GM19455 (cell line): ENCODE measurements at regions not wholly inside any gene's neighbourhood (a gene's known extent, or its start where the extent isn't known, plus 50 kb on each side); places are given as distances from the start of the nearest gene placed in this dataset.

Experiments used
- ATAC-seq: cut with Tn5 transposase; IDR thresholded peaks from one replicate; pipeline ENCODE4 v1.9.1; 2021; ENCODE audit not compliant: unreplicated experiment

- ATAC-seq = no peak
These were observed 50.6 kb downstream of the SLIT2 start for GRCh38 chr4:20302336-20302735.

GRCh38 chr4:20305976-20306375 lies 54.3 kb downstream of the SLIT2 start:
- no peak for ATAC-seq

- no peak for ATAC-seq
These were observed 60.2 kb downstream of the SLIT2 start for GRCh38 chr4:20311856-20312255.

- ATAC-seq = peak; percentile 59
These were observed 61.7 kb downstream of the SLIT2 start for GRCh38 chr4:20313237-20314030.

- no peak for ATAC-seq
These were observed 65.8 kb downstream of the SLIT2 start for GRCh38 chr4:20317424-20317985.

- ATAC-seq = no peak
These were observed 66.5 kb downstream of the SLIT2 start for GRCh38 chr4:20318001-20318908.

- no peak for ATAC-seq
These were observed 67.2 kb downstream of the SLIT2 start for GRCh38 chr4:20318909-20319277.

- no peak for ATAC-seq
These were observed 68.3 kb downstream of the SLIT2 start for GRCh38 chr4:20319825-20320612.

- ATAC-seq = no peak
These were observed 72.3 kb downstream of the SLIT2 start for GRCh38 chr4:20323991-20324390.

- no peak for ATAC-seq
These were observed 74.8 kb downstream of the SLIT2 start for GRCh38 chr4:20326460-20326859.

GRCh38 chr4:20326977-20327376 lies 75.3 kb downstream of the SLIT2 start:
- ATAC-seq = no peak

GRCh38 chr4:20327808-20328207 lies 76.1 kb downstream of the SLIT2 start:
- no peak for ATAC-seq

- no peak for ATAC-seq
These were observed 79.9 kb downstream of the SLIT2 start for GRCh38 chr4:20331642-20332041.

GRCh38 chr4:20333141-20333715 lies 81.5 kb downstream of the SLIT2 start:
- no peak for ATAC-seq

GRCh38 chr4:20337261-20337664 lies 85.6 kb downstream of the SLIT2 start:
- ATAC-seq = no peak

GRCh38 chr4:20338841-20339240 lies 87.1 kb downstream of the SLIT2 start:
- ATAC-seq = no peak

- no peak for ATAC-seq
These were observed 89.5 kb downstream of the SLIT2 start for GRCh38 chr4:20341134-20341738.

- ATAC-seq = no peak
These were observed 95.8 kb downstream of the SLIT2 start for GRCh38 chr4:20347531-20347930.

GRCh38 chr4:20348411-20348810 lies 96.7 kb downstream of the SLIT2 start:
- no peak for ATAC-seq
